GM23248 (cell line): ENCODE measurements at regions not wholly inside any gene's neighbourhood (a gene's known extent, or its start where the extent isn't known, plus 50 kb on each side); places are given as distances from the start of the nearest gene placed in this dataset.

ENCODE experiments used
- EZH2 ChIP-seq: fragments of 200-600 bp; sonication (generic); IDR thresholded peaks from 2 replicates; pipeline ENCODE4 v1.6.1; 2018; ENCODE audit warnings: antibody characterized with exemption, mild to moderate bottlenecking; ENCODE audit not compliant: insufficient read depth, poor library complexity, severe bottlenecking
- EZH2phosphoT487 ChIP-seq: fragments of 200-600 bp; sonication (generic); IDR thresholded peaks from 2 replicates; pipeline ENCODE4 v1.6.1; 2018; ENCODE audit warnings: antibody characterized with exemption, moderate library complexity, mild to moderate bottlenecking, low read depth; ENCODE audit not compliant: insufficient read depth

GRCh38 chr10:92755725-92756124 lies 66.0 kb downstream of the HHEX start:
- TF ChIP-seq EZH2phosphoT487: no peak
- TF ChIP-seq EZH2: no peak
